ENCODE measurements at regions not wholly inside any gene's neighbourhood (a gene's known extent, or its start where the extent isn't known, plus 50 kb on each side); places are given as distances from the start of the nearest gene placed in this dataset.

- TF ChIP-seq CTCF (conservative IDR thresholded peaks at IDR 0.05): no peak
- no peak for TF ChIP-seq ZFX (IDR thresholded peaks at IDR 0.05)
- H3K27ac ChIP-seq: no peak overlapping the region
Observed at GRCh38 chr2:5537180-5537688, 154.9 kb upstream of the SOX11 start.

- TF ChIP-seq CTCF (conservative IDR thresholded peaks at IDR 0.05) (no peak), ZFX (IDR thresholded peaks at IDR 0.05) (no peak)
- H3K27ac ChIP-seq: no peak overlapping the region
Observed at GRCh38 chr2:5538313-5538712, 153.9 kb upstream of the SOX11 start.

- TF ChIP-seq ZFX (IDR thresholded peaks at IDR 0.05) (no peak), CTCF (conservative IDR thresholded peaks at IDR 0.05) (no peak)
- H3K27ac ChIP-seq: no peak overlapping the region
Observed at GRCh38 chr2:5538772-5539171, 153.4 kb upstream of the SOX11 start.

GRCh38 chr2:5539282-5540165 lies 152.7 kb upstream of the SOX11 start:
- no peak overlapping the region for H3K27ac ChIP-seq
- no peak for TF ChIP-seq ZFX (IDR thresholded peaks at IDR 0.05)
- no peak for TF ChIP-seq CTCF (conservative IDR thresholded peaks at IDR 0.05)

GRCh38 chr2:5540856-5541255 lies 151.3 kb upstream of the SOX11 start:
- no peak overlapping the region for H3K27ac ChIP-seq
- TF ChIP-seq ZFX (IDR thresholded peaks at IDR 0.05): no peak
- no peak for TF ChIP-seq CTCF (conservative IDR thresholded peaks at IDR 0.05)

- no peak overlapping the region for H3K27ac ChIP-seq
- no peak for TF ChIP-seq ZFX (IDR thresholded peaks at IDR 0.05)
- no peak for TF ChIP-seq CTCF (conservative IDR thresholded peaks at IDR 0.05)
Observed at GRCh38 chr2:5544205-5544786, 147.9 kb upstream of the SOX11 start.

GRCh38 chr2:5546181-5546580 lies 146.0 kb upstream of the SOX11 start:
- no peak overlapping the region for H3K27ac ChIP-seq
- TF ChIP-seq CTCF (conservative IDR thresholded peaks at IDR 0.05) (no peak), ZFX (IDR thresholded peaks at IDR 0.05) (no peak)

Measured in C4-2B (cell line).